ENCODE measurements at regions not wholly inside any gene's neighbourhood (a gene's known extent, or its start where the extent isn't known, plus 50 kb on each side); places are given as distances from the start of the nearest gene placed in this dataset.

GRCh38 chr15:81625896-81626295 lies 251.9 kb upstream of the TMC3 start:
- Histone ChIP-seq H3K4me2 (ENCODE audit: low read length) (no peak overlapping the region), H4K12ac (ENCODE audit: low read depth, low read length) (no peak overlapping the region), H3K36me3 (ENCODE audit: control insufficient read depth in 1 of 2, insufficient read depth in 2 of 2, low read length in 2 of 2) (no peaks in the 10 kb centered on the region), H3K4ac (ENCODE audit: low read depth, low read length) (no peak overlapping the region), H2BK5ac (ENCODE audit: low read depth, low read length, poor library complexity) (no peak overlapping the region), H3K79me1 (ENCODE audit: low read length) (no peaks in the 10 kb centered on the region), H2AFZ (ENCODE audit: insufficient read depth, low read length, poor library complexity) (no peak overlapping the region), H2BK12ac (ENCODE audit: low read length) (no peak overlapping the region), H4K8ac (ENCODE audit: low read depth, low read length) (no peak overlapping the region), H3K4me3 (ENCODE audit: low read depth, low read length) (no peak overlapping the region), H2AK5ac (ENCODE audit: low read length) (no peak overlapping the region), H3K14ac (ENCODE audit: low read length) (no peak overlapping the region), H3K27ac (ENCODE audit: low read depth, low read length) (no peak overlapping the region), H3K9ac (ENCODE audit: low read length) (no peak overlapping the region), H3K18ac (ENCODE audit: low read length) (no peak overlapping the region), H3K79me2 (ENCODE audit: control insufficient read depth, insufficient read depth, low read length, poor library complexity) (no peaks in the 10 kb centered on the region), H3K4me1 (ENCODE audit: control insufficient read depth in 1 of 2, insufficient read depth in 2 of 2, low read length in 2 of 2) (no peaks in the 10 kb centered on the region), H3K27me3 (ENCODE audit: insufficient read depth, low read length) (no peaks in the 10 kb centered on the region), H3K9me3 (ENCODE audit: insufficient read depth, low read depth, low read length) (no peaks in the 10 kb centered on the region), H2BK120ac (ENCODE audit: insufficient read depth, low read length, poor library complexity) (no peak overlapping the region), H4K91ac (ENCODE audit: low read depth, low read length) (no peak overlapping the region), H3K23ac (ENCODE audit: low read length) (no peak overlapping the region)
- DNase-seq = no peak
- no CpG with 5 or more reads among the region's 2 CpGs for WGBS (ENCODE audit: extremely low coverage, insufficient coverage, insufficient read length)

GRCh38 chr15:81619002-81619401 lies 245.0 kb upstream of the TMC3 start:
- H4K12ac ChIP-seq (ENCODE audit: low read depth, low read length) = no peak overlapping the region
- no CpG with 5 or more reads among the region's 4 CpGs for WGBS (ENCODE audit: extremely low coverage, insufficient coverage, insufficient read length)

GRCh38 chr15:81612631-81613030 lies 238.6 kb upstream of the TMC3 start:
- Histone ChIP-seq H2AK5ac (ENCODE audit: low read length) (no peak overlapping the region), H3K4me3 (ENCODE audit: low read depth, low read length) (no peak overlapping the region), H2BK120ac (ENCODE audit: insufficient read depth, low read length, poor library complexity) (no peak overlapping the region), H4K8ac (ENCODE audit: low read depth, low read length) (no peak overlapping the region), H3K4me1 (ENCODE audit: control insufficient read depth in 1 of 2, insufficient read depth in 2 of 2, low read length in 2 of 2) (no peaks in the 10 kb centered on the region), H3K18ac (ENCODE audit: low read length) (no peak overlapping the region), H3K36me3 (ENCODE audit: control insufficient read depth in 1 of 2, insufficient read depth in 2 of 2, low read length in 2 of 2) (no peaks in the 10 kb centered on the region), H3K4ac (ENCODE audit: low read depth, low read length) (no peak overlapping the region), H2BK5ac (ENCODE audit: low read depth, low read length, poor library complexity) (no peak overlapping the region), H3K79me1 (ENCODE audit: low read length) (no peaks in the 10 kb centered on the region), H3K27ac (ENCODE audit: low read depth, low read length) (no peak overlapping the region), H4K12ac (ENCODE audit: low read depth, low read length) (no peak overlapping the region), H3K9me3 (ENCODE audit: insufficient read depth, low read depth, low read length) (no peaks in the 10 kb centered on the region), H3K14ac (ENCODE audit: low read length) (no peak overlapping the region), H3K79me2 (ENCODE audit: control insufficient read depth, insufficient read depth, low read length, poor library complexity) (no peaks in the 10 kb centered on the region), H4K91ac (ENCODE audit: low read depth, low read length) (no peak overlapping the region), H2BK12ac (ENCODE audit: low read length) (no peak overlapping the region), H3K9ac (ENCODE audit: low read length) (no peak overlapping the region), H3K4me2 (ENCODE audit: low read length) (no peak overlapping the region), H2AFZ (ENCODE audit: insufficient read depth, low read length, poor library complexity) (no peak overlapping the region), H3K23ac (ENCODE audit: low read length) (no peak overlapping the region), H3K27me3 (ENCODE audit: insufficient read depth, low read length) (no peaks in the 10 kb centered on the region)
- WGBS (ENCODE audit: extremely low coverage, insufficient coverage, insufficient read length) = no CpG with 5 or more reads among the region's 2 CpGs
- DNase-seq = no peak

More at GRCh38 chr15:81619002-81619401, 245.0 kb upstream of the TMC3 start:
- Histone ChIP-seq H3K9me3 (ENCODE audit: insufficient read depth, low read depth, low read length) (no peaks in the 10 kb centered on the region), H2AK5ac (ENCODE audit: low read length) (no peak overlapping the region), H2BK5ac (ENCODE audit: low read depth, low read length, poor library complexity) (no peak overlapping the region), H3K79me2 (ENCODE audit: control insufficient read depth, insufficient read depth, low read length, poor library complexity) (no peaks in the 10 kb centered on the region), H3K23ac (ENCODE audit: low read length) (no peak overlapping the region), H2BK120ac (ENCODE audit: insufficient read depth, low read length, poor library complexity) (no peak overlapping the region), H3K36me3 (ENCODE audit: control insufficient read depth in 1 of 2, insufficient read depth in 2 of 2, low read length in 2 of 2) (no peaks in the 10 kb centered on the region), H3K4me3 (ENCODE audit: low read depth, low read length) (no peak overlapping the region), H4K91ac (ENCODE audit: low read depth, low read length) (no peak overlapping the region), H3K18ac (ENCODE audit: low read length) (no peak overlapping the region), H3K4me2 (ENCODE audit: low read length) (no peak overlapping the region), H3K27me3 (ENCODE audit: insufficient read depth, low read length) (no peaks in the 10 kb centered on the region), H3K9ac (ENCODE audit: low read length) (no peak overlapping the region), H3K79me1 (ENCODE audit: low read length) (no peaks in the 10 kb centered on the region), H3K27ac (ENCODE audit: low read depth, low read length) (no peak overlapping the region), H4K8ac (ENCODE audit: low read depth, low read length) (no peak overlapping the region), H2AFZ (ENCODE audit: insufficient read depth, low read length, poor library complexity) (no peak overlapping the region), H3K4ac (ENCODE audit: low read depth, low read length) (no peak overlapping the region), H3K14ac (ENCODE audit: low read length) (no peak overlapping the region), H2BK12ac (ENCODE audit: low read length) (no peak overlapping the region), H3K4me1 (ENCODE audit: control insufficient read depth in 1 of 2, insufficient read depth in 2 of 2, low read length in 2 of 2) (no peaks in the 10 kb centered on the region)
- DNase-seq = no peak

GRCh38 chr15:81611679-81612078 lies 237.7 kb upstream of the TMC3 start:
- no peaks in the 10 kb centered on the region for H3K27me3 ChIP-seq (ENCODE audit: insufficient read depth, low read length)
- no peak overlapping the region for H3K4ac ChIP-seq (ENCODE audit: low read depth, low read length)
- H3K9ac ChIP-seq (ENCODE audit: low read length) = no peak overlapping the region
- H3K79me1 ChIP-seq (ENCODE audit: low read length) = no peaks in the 10 kb centered on the region
- no peaks in the 10 kb centered on the region for H3K36me3 ChIP-seq (ENCODE audit: control insufficient read depth in 1 of 2, insufficient read depth in 2 of 2, low read length in 2 of 2)
- no peaks in the 10 kb centered on the region for H3K4me1 ChIP-seq (ENCODE audit: control insufficient read depth in 1 of 2, insufficient read depth in 2 of 2, low read length in 2 of 2)
- H2BK5ac ChIP-seq (ENCODE audit: low read depth, low read length, poor library complexity) = no peak overlapping the region
- no peak overlapping the region for H3K4me2 ChIP-seq (ENCODE audit: low read length)
- no peak overlapping the region for H3K23ac ChIP-seq (ENCODE audit: low read length)
- H3K14ac ChIP-seq (ENCODE audit: low read length) = no peak overlapping the region
- no peak overlapping the region for H3K27ac ChIP-seq (ENCODE audit: low read depth, low read length)
- no peak overlapping the region for H2BK12ac ChIP-seq (ENCODE audit: low read length)
- no peak overlapping the region for H4K91ac ChIP-seq (ENCODE audit: low read depth, low read length)
- no peak overlapping the region for H2AK5ac ChIP-seq (ENCODE audit: low read length)
- H2BK120ac ChIP-seq (ENCODE audit: insufficient read depth, low read length, poor library complexity) = no peak overlapping the region
- H4K8ac ChIP-seq (ENCODE audit: low read depth, low read length) = no peak overlapping the region
- WGBS (ENCODE audit: extremely low coverage, insufficient coverage, insufficient read length) = no CpG with 5 or more reads among the region's 4 CpGs
- no peak overlapping the region for H2AFZ ChIP-seq (ENCODE audit: insufficient read depth, low read length, poor library complexity)
- no peak overlapping the region for H3K18ac ChIP-seq (ENCODE audit: low read length)
- H4K12ac ChIP-seq (ENCODE audit: low read depth, low read length) = no peak overlapping the region
- no peak overlapping the region for H3K4me3 ChIP-seq (ENCODE audit: low read depth, low read length)
- no peaks in the 10 kb centered on the region for H3K79me2 ChIP-seq (ENCODE audit: control insufficient read depth, insufficient read depth, low read length, poor library complexity)
- no peak for DNase-seq
- no peaks in the 10 kb centered on the region for H3K9me3 ChIP-seq (ENCODE audit: insufficient read depth, low read depth, low read length)
